ENCODE measurements at regions not wholly inside any gene's neighbourhood (a gene's known extent, or its start where the extent isn't known, plus 50 kb on each side); places are given as distances from the start of the nearest gene placed in this dataset.

DNA sequence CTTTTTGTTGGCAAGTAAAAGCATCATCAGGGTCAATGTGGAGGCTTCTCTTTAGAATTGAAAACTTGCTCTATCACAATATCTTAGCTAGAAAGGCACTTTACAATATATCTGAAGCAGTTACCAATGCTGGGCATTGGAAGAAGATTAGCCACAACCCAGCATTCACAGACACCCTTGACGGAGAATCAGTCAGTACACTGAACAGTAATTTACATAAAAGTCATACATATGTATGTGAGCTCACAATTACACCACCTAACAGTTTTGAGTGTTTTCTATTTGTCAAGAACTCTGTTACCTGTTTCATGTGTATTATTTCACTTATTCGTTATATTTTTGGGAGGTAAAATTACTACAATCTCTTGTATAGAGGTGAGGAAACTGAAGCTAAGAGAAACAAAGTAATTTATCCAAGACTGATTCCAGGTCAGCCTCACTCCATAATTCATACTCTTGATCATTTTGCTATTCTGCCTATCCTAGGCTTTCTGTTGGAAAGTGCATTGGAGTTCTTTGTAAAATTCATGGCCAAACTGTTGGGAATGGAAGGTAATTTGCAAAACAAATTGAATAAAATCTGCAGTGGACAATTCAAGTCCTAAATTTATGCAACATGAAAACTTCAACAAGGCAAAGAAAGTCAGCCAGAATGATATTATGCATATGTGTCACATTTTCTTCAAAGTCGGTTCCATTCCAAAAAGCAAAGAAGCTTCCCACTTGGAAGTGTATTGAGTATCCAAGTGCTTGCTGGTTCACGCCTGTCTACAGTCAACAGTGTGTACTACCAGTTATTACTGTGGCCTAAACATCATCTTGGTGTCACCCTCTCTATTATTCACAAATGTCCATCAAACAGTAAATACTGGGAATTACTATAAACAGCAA lies 223.7 kb upstream of the SEMA6D start:
- no peaks in the 10 kb centered on the region for H3K9me2 ChIP-seq (replicated peaks; ENCODE audit: insufficient read depth, low read length)
- no peaks in the 10 kb centered on the region for H3K27me3 ChIP-seq (replicated peaks; ENCODE audit: insufficient read depth, low read length)
- no peak for DNase-seq
- H3K27ac ChIP-seq (ENCODE audit: low read length): no peak overlapping the region
- no peaks in the 10 kb centered on the region for H3F3A ChIP-seq (ENCODE audit: insufficient read depth, low read length)
- no peaks in the 10 kb centered on the region for H3K4me1 ChIP-seq (ENCODE audit: low read length)
- no peaks in the 10 kb centered on the region for H3K36me3 ChIP-seq (replicated peaks; ENCODE audit: insufficient read depth, low read length)
- no peaks in the 10 kb centered on the region for H4K20me1 ChIP-seq (ENCODE audit: insufficient read depth, low read length)
- no peaks in the 10 kb centered on the region for H3K79me2 ChIP-seq (ENCODE audit: low read length)
- TF ChIP-seq, protein P1, sequence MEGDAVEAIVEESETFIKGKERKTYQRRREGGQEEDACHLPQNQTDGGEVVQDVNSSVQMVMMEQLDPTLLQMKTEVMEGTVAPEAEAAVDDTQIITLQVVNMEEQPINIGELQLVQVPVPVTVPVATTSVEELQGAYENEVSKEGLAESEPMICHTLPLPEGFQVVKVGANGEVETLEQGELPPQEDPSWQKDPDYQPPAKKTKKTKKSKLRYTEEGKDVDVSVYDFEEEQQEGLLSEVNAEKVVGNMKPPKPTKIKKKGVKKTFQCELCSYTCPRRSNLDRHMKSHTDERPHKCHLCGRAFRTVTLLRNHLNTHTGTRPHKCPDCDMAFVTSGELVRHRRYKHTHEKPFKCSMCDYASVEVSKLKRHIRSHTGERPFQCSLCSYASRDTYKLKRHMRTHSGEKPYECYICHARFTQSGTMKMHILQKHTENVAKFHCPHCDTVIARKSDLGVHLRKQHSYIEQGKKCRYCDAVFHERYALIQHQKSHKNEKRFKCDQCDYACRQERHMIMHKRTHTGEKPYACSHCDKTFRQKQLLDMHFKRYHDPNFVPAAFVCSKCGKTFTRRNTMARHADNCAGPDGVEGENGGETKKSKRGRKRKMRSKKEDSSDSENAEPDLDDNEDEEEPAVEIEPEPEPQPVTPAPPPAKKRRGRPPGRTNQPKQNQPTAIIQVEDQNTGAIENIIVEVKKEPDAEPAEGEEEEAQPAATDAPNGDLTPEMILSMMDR (IDR thresholded peaks at IDR 0.05; ENCODE audit: low read length): no peak
- TF ChIP-seq EZH2 (optimal IDR thresholded peaks at IDR 0.05; ENCODE audit: low read depth, low read length): no peak
- TF ChIP-seq EZH2phosphoT487 (IDR thresholded peaks at IDR 0.05; ENCODE audit: low read length): no peak
- H3K9me3 ChIP-seq (replicated peaks; ENCODE audit: insufficient read depth, low read length): no peaks in the 10 kb centered on the region
- no peak overlapping the region for H3K4me3 ChIP-seq (ENCODE audit: low read length)
- no peak overlapping the region for H3K4me2 ChIP-seq (ENCODE audit: low read depth, low read length)
- no peak overlapping the region for H3K9ac ChIP-seq (ENCODE audit: low read length)
- H2AFZ ChIP-seq (ENCODE audit: low read length): no peak overlapping the region

DNA sequence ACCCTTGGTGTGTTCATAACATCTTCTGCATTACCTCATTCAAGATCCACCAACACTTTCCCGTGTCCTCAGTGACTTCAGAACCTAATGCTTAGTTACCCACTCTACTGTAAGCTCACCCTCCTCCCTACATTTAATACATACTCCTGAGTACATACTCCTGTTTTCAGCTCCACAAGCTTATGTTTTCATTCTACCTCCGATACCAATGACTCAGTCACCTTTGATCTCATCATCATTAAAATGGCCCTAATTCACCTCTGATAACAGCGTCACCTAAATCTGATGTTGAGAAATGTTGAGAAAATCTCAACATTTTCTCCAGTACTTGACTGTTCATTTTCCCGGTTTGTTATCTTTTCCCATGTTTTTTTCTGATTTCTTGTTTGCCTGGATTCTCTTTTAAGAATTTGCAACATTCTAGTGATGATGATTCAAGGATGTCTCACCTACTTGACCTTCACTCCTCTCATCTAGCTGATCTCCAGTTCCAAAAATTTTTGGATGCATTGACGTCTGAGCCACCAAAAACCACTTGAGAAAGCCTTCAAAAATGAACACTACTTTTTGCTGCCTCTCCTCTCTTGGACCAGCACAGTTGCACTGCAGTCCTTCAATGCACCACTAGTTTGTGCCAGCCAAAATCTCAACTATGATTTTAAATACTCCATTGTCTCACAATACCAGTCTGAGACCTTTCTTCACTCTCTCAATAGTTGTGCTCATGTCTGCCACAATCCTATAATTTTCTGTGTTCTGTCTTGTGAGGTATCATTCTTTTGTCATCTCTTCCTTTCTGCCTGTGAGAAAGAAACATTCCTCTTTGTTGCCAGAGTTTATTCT lies 220.7 kb upstream of the SEMA6D start:
- no peak overlapping the region for H3K9ac ChIP-seq (ENCODE audit: low read length)
- no peaks in the 10 kb centered on the region for H3K36me3 ChIP-seq (replicated peaks; ENCODE audit: insufficient read depth, low read length)
- TF ChIP-seq EZH2phosphoT487 (IDR thresholded peaks at IDR 0.05; ENCODE audit: low read length): no peak
- no peak for TF ChIP-seq EZH2 (optimal IDR thresholded peaks at IDR 0.05; ENCODE audit: low read depth, low read length)
- TF ChIP-seq, protein P1 (IDR thresholded peaks at IDR 0.05; ENCODE audit: low read length): no peak
- H2AFZ ChIP-seq (ENCODE audit: low read length): no peak overlapping the region
- no peak overlapping the region for H3K27ac ChIP-seq (ENCODE audit: low read length)
- no peaks in the 10 kb centered on the region for H3F3A ChIP-seq (ENCODE audit: insufficient read depth, low read length)
- H3K4me2 ChIP-seq (ENCODE audit: low read depth, low read length): no peak overlapping the region
- no peaks in the 10 kb centered on the region for H3K27me3 ChIP-seq (replicated peaks; ENCODE audit: insufficient read depth, low read length)
- H3K4me3 ChIP-seq (ENCODE audit: low read length): no peak overlapping the region
- no peaks in the 10 kb centered on the region for H4K20me1 ChIP-seq (ENCODE audit: insufficient read depth, low read length)
- no peaks in the 10 kb centered on the region for H3K79me2 ChIP-seq (ENCODE audit: low read length)
- no peaks in the 10 kb centered on the region for H3K4me1 ChIP-seq (ENCODE audit: low read length)
- H3K9me3 ChIP-seq (replicated peaks; ENCODE audit: insufficient read depth, low read length): no peaks in the 10 kb centered on the region
- no peaks in the 10 kb centered on the region for H3K9me2 ChIP-seq (replicated peaks; ENCODE audit: insufficient read depth, low read length)
- no peak for DNase-seq

DNA sequence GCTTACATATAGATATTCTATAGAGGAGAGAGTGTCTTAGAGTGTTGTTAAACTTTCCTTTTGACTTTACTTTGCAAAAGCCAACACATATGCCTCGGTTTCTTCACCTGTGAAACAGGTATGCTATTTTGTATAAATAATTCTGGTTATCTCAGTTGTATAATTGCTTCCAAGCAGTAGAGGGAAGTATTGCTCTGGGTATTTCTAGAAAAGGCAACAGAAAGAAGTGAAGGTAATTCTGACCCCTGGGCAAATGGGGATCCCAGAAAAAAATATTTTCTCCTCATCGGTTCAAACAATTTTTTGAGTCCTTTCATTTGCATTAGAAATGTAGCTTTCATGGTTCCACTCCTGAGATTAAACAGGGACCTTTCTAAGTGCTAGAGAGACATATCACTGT lies 216.5 kb upstream of the SEMA6D start:
- Histone ChIP-seq H3K9me2 (replicated peaks; ENCODE audit: insufficient read depth, low read length) (no peaks in the 10 kb centered on the region), H3K36me3 (replicated peaks; ENCODE audit: insufficient read depth, low read length) (no peaks in the 10 kb centered on the region), H4K20me1 (ENCODE audit: insufficient read depth, low read length) (no peaks in the 10 kb centered on the region), H3K27ac (ENCODE audit: low read length) (no peak overlapping the region), H3K79me2 (ENCODE audit: low read length) (no peaks in the 10 kb centered on the region), H3K4me1 (ENCODE audit: low read length) (no peaks in the 10 kb centered on the region), H3F3A (ENCODE audit: insufficient read depth, low read length) (no peaks in the 10 kb centered on the region), H3K9ac (ENCODE audit: low read length) (no peak overlapping the region), H2AFZ (ENCODE audit: low read length) (no peak overlapping the region), H3K4me2 (ENCODE audit: low read depth, low read length) (no peak overlapping the region), H3K27me3 (replicated peaks; ENCODE audit: insufficient read depth, low read length) (no peaks in the 10 kb centered on the region), H3K4me3 (ENCODE audit: low read length) (no peak overlapping the region), H3K9me3 (replicated peaks; ENCODE audit: insufficient read depth, low read length) (no peaks in the 10 kb centered on the region)
- TF ChIP-seq EZH2phosphoT487 (IDR thresholded peaks at IDR 0.05; ENCODE audit: low read length) (no peak), EZH2 (optimal IDR thresholded peaks at IDR 0.05; ENCODE audit: low read depth, low read length) (no peak)
- TF ChIP-seq, protein P1 (IDR thresholded peaks at IDR 0.05; ENCODE audit: low read length): no peak
- no peak for DNase-seq

All from MM.1S (cell line).